ENCODE measurements at regions not wholly inside any gene's neighbourhood (a gene's known extent, or its start where the extent isn't known, plus 50 kb on each side); places are given as distances from the start of the nearest gene placed in this dataset.

GRCh38 chr16:51474414-51475091 lies 323.5 kb upstream of the SALL1 start:
- H3K36me3 ChIP-seq (replicated peaks in 1 of 2; ENCODE audit: insufficient read depth in 1 of 2, low read depth in 2 of 2): no peaks in the 10 kb centered on the region
- no peaks in the 10 kb centered on the region for H3K4me1 ChIP-seq
- H3K9me3 ChIP-seq: no peaks in the 10 kb centered on the region
- DNase-seq (no peak), ATAC-seq (no peak)
- no peak for TF ChIP-seq CTCF (IDR thresholded peaks at IDR 0.05)
- no peak for TF ChIP-seq POLR2A (IDR thresholded peaks at IDR 0.05)
- H3K4me3 ChIP-seq: no peak overlapping the region
- no peak overlapping the region for H3K27ac ChIP-seq
- WGBS, 2 donors: 82 to 93% methylated on average over 1 of the region's 1 CpG
- H3K27me3 ChIP-seq: no peaks in the 10 kb centered on the region
- intact Hi-C loops (cut with DNase I): no loop called here

- intact Hi-C loops (cut with DNase I): no loop called here
- WGBS, 2 donors: 68 to 82% methylated on average over 3 of the region's 3 CpGs
- no peaks in the 10 kb centered on the region for H3K27me3 ChIP-seq
- no peaks in the 10 kb centered on the region for H3K36me3 ChIP-seq (replicated peaks in 1 of 2; ENCODE audit: insufficient read depth in 1 of 2, low read depth in 2 of 2)
- DNase-seq (no peak), ATAC-seq (no peak)
- H3K4me3 ChIP-seq: no peak overlapping the region
- H3K9me3 ChIP-seq: no peaks in the 10 kb centered on the region
- H3K27ac ChIP-seq: no peak overlapping the region
- H3K4me1 ChIP-seq: no peaks in the 10 kb centered on the region
- TF ChIP-seq CTCF (IDR thresholded peaks at IDR 0.05) (no peak), POLR2A (IDR thresholded peaks at IDR 0.05) (no peak)
Measured at GRCh38 chr16:51473091-51473490, 322.0 kb upstream of the SALL1 start.

- TF ChIP-seq CTCF (IDR thresholded peaks at IDR 0.05) (no peak), POLR2A (IDR thresholded peaks at IDR 0.05) (no peak)
- WGBS, 2 donors: 37 to 45% methylated on average over 4 of the region's 4 CpGs
- H3K9me3 ChIP-seq: no peaks in the 10 kb centered on the region
Measured at GRCh38 chr16:51470492-51470891, 319.4 kb upstream of the SALL1 start.

DNA sequence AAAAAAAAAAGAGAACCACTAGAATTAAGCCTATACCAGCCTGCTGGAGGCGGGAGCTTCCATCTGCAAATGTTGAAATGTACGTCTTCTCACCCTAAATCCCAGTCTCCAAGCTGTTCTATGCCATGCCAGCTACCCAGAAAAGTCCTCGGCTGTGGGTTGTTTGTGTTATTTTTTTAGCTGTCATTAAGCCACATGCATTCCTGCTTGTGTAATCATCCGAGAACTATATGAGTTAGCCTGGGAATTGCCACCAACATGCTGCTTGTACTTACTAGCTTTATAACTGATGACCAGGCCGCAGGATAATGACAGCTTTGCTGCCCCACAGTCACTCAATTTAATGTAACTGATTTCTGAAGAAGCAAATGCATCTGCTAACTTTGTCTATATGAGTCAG lies 313.9 kb upstream of the SALL1 start:
- DNase-seq: no peak
- H3K4me1 ChIP-seq: peaks cover 7% of the 10 kb centered on the region
- H3K4me3 ChIP-seq: no peak overlapping the region
- ATAC-seq: no peak
- TF ChIP-seq CTCF (IDR thresholded peaks at IDR 0.05): no peak
- TF ChIP-seq POLR2A (IDR thresholded peaks at IDR 0.05): no peak
- no peak overlapping the region for H3K27ac ChIP-seq
- intact Hi-C loops (cut with DNase I): no loop called here
- 80 to 81% methylated on average over 5 of the region's 5 CpGs for WGBS, 2 donors
- no peaks in the 10 kb centered on the region for H3K27me3 ChIP-seq
- no peaks in the 10 kb centered on the region for H3K9me3 ChIP-seq
- no peaks in the 10 kb centered on the region for H3K36me3 ChIP-seq (replicated peaks in 1 of 2; ENCODE audit: insufficient read depth in 1 of 2, low read depth in 2 of 2)

More at GRCh38 chr16:51470492-51470891, 319.4 kb upstream of the SALL1 start:
- Histone ChIP-seq H3K27me3 (no peaks in the 10 kb centered on the region), H3K36me3 (replicated peaks in 1 of 2; ENCODE audit: insufficient read depth in 1 of 2, low read depth in 2 of 2) (no peaks in the 10 kb centered on the region), H3K4me3 (no peak overlapping the region), H3K27ac (no peak overlapping the region), H3K4me1 (no peaks in the 10 kb centered on the region)
- ATAC-seq (no peak), DNase-seq (no peak)
- intact Hi-C loops (cut with DNase I): no loop called here

- TF ChIP-seq CTCF (IDR thresholded peaks at IDR 0.05): no peak
- TF ChIP-seq POLR2A (IDR thresholded peaks at IDR 0.05): no peak
- intact Hi-C loops (cut with DNase I): no loop called here
- Histone ChIP-seq H3K27me3 (no peaks in the 10 kb centered on the region), H3K4me1 (peaks cover 7% of the 10 kb centered on the region), H3K9me3 (no peaks in the 10 kb centered on the region), H3K4me3 (no peak overlapping the region), H3K36me3 (replicated peaks in 1 of 2; ENCODE audit: insufficient read depth in 1 of 2, low read depth in 2 of 2) (no peaks in the 10 kb centered on the region), H3K27ac (no peak overlapping the region)
- DNase-seq (no peak), ATAC-seq (no peak)
- 65 to 78% methylated on average over 4 of the region's 4 CpGs for WGBS, 2 donors
Measured at GRCh38 chr16:51461255-51461654, 310.2 kb upstream of the SALL1 start.
